ENCODE measurements at regions not wholly inside any gene's neighbourhood (a gene's known extent, or its start where the extent isn't known, plus 50 kb on each side); places are given as distances from the start of the nearest gene placed in this dataset.

DNA sequence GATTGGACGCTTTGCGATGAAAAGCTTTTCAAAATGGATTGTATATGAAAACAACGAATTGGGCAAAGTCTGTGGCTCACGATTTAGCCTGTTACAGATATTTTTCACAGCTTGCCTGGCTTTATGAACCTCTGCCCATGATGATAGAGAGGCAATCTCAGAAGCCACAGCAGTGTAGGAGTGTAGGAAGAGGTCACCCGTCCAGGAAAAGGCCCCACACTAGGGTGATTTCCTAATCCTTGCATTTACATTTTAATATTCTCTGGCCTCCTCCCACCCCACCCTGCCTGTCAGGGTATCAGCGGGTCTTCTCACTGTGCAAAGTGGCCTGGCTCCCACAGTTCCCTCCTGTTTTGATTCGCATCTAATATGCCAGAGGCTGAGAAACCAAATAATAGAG lies 81.8 kb upstream of the FOXN3 start:
- no peaks in the 10 kb centered on the region for H3K27me3 ChIP-seq
- H3K9me3 ChIP-seq: no peaks in the 10 kb centered on the region
- TF ChIP-seq CTCF (IDR thresholded peaks at IDR 0.05) (no peak), POLR2A (IDR thresholded peaks at IDR 0.05) (no peak), POLR2AphosphoS5 (IDR thresholded peaks at IDR 0.05; ENCODE audit: insufficient read depth in 1 of 2, low read depth in 1 of 2) (no peak)
- intact Hi-C loops (cut with DNase I): no loop called here
- H3K36me3 ChIP-seq: no peaks in the 10 kb centered on the region
- H3K4me1 ChIP-seq: no peaks in the 10 kb centered on the region
- no peak for DNase-seq (ENCODE audit: extremely low spot score in 2 of 2)
- H3K4me3 ChIP-seq: no peak overlapping the region
- H3K27ac ChIP-seq: no peak overlapping the region

DNA sequence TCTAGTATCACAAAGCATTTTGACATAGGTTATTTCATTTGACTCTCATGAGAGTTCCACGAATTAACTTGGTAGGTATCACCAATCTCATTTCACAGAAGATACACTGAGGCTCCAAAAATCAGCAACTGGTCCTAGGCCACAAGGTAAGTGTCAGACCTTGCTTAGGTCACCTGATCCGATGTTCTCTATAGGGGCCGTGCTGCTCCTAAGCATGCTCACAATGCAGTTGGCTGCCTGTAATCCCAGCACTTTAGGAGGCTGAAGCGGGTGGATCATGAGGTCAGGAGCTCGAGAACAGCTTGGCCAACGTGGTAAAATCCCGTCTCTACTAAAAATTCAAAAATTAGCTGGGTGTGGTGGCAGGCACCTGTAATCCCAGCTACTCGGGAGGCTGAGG lies 78.7 kb upstream of the FOXN3 start:
- no peak overlapping the region for H3K4me3 ChIP-seq
- DNase-seq (ENCODE audit: extremely low spot score in 2 of 2): no peak
- H3K27me3 ChIP-seq: no peaks in the 10 kb centered on the region
- no peaks in the 10 kb centered on the region for H3K4me1 ChIP-seq
- H3K36me3 ChIP-seq: no peaks in the 10 kb centered on the region
- TF ChIP-seq CTCF (IDR thresholded peaks at IDR 0.05): no peak
- no peak overlapping the region for H3K27ac ChIP-seq
- no peaks in the 10 kb centered on the region for H3K9me3 ChIP-seq
- intact Hi-C loops (cut with DNase I): no loop called here

- TF ChIP-seq POLR2A (IDR thresholded peaks at IDR 0.05) (no peak), CTCF (IDR thresholded peaks at IDR 0.05) (no peak), POLR2AphosphoS5 (IDR thresholded peaks at IDR 0.05; ENCODE audit: insufficient read depth in 1 of 2, low read depth in 1 of 2) (no peak)
- H3K27me3 ChIP-seq: no peaks in the 10 kb centered on the region
- no peaks in the 10 kb centered on the region for H3K36me3 ChIP-seq
- intact Hi-C loops (cut with DNase I): no loop called here
- H3K9me3 ChIP-seq: no peaks in the 10 kb centered on the region
- H3K27ac ChIP-seq: no peak overlapping the region
- no peak overlapping the region for H3K4me3 ChIP-seq
- DNase-seq (ENCODE audit: extremely low spot score in 2 of 2): no peak
- peaks cover 14% of the 10 kb centered on the region for H3K4me1 ChIP-seq
Measured at GRCh38 chr14:89493877-89494634, 77.0 kb upstream of the FOXN3 start.

- Histone ChIP-seq H3K9me3 (no peaks in the 10 kb centered on the region), H3K27me3 (no peaks in the 10 kb centered on the region), H3K4me3 (no peak overlapping the region), H3K4me1 (peaks cover 14% of the 10 kb centered on the region), H3K27ac (no peak overlapping the region), H3K36me3 (no peaks in the 10 kb centered on the region)
- TF ChIP-seq CTCF (IDR thresholded peaks at IDR 0.05) (no peak), POLR2AphosphoS5 (IDR thresholded peaks at IDR 0.05; ENCODE audit: insufficient read depth in 1 of 2, low read depth in 1 of 2) (no peak), POLR2A (IDR thresholded peaks at IDR 0.05) (no peak)
- DNase-seq (ENCODE audit: extremely low spot score in 2 of 2): no peak
- intact Hi-C loops (cut with DNase I): no loop called here
Measured at GRCh38 chr14:89493406-89493805, 76.4 kb upstream of the FOXN3 start.

- no peak for DNase-seq (ENCODE audit: extremely low spot score in 2 of 2)
- TF ChIP-seq CTCF (IDR thresholded peaks at IDR 0.05): no peak
- H3K4me3 ChIP-seq: no peak overlapping the region
- H3K4me1 ChIP-seq: peaks cover 14% of the 10 kb centered on the region
- H3K36me3 ChIP-seq: no peaks in the 10 kb centered on the region
- intact Hi-C loops (cut with DNase I): no loop called here
- no peak overlapping the region for H3K27ac ChIP-seq
- H3K27me3 ChIP-seq: no peaks in the 10 kb centered on the region
- no peaks in the 10 kb centered on the region for H3K9me3 ChIP-seq
Measured at GRCh38 chr14:89491711-89492381, 74.8 kb upstream of the FOXN3 start.

Data from vagina (tissue), 2 donors.